BLaER1 treated with 17β-estradiol and CSF1 and Interleukin-3, amounts not matched to agents 10 nM and 100 nM (cell line): ENCODE measurements at regions not wholly inside any gene's neighbourhood (a gene's known extent, or its start where the extent isn't known, plus 50 kb on each side); places are given as distances from the start of the nearest gene placed in this dataset.

Experiments
- H3K27ac ChIP-seq, 11 experiments: shearing (Covaris generic); formaldehyde crosslinking; 2 replicates each; pipeline ENCODE4 v1.8.1; 2022
- H3K27me3 ChIP-seq, 11 experiments: shearing (Covaris generic); formaldehyde crosslinking; 2 replicates each; pipeline ENCODE4 v1.8.1; 2022
- H3K36me3 ChIP-seq, 11 experiments: shearing (Covaris generic); formaldehyde crosslinking; 2 replicates each; pipeline ENCODE4 v1.8.1; 2022
- H3K4me1 ChIP-seq, 10 experiments: shearing (Covaris generic); formaldehyde crosslinking; 2 replicates each; pipeline ENCODE4 v1.8.1; 2022
- H3K4me2 ChIP-seq, 11 experiments: shearing (Covaris generic); formaldehyde crosslinking; 2 replicates each; pipeline ENCODE4 v1.8.1; 2022
- H3K4me3 ChIP-seq, 10 experiments: shearing (Covaris generic); formaldehyde crosslinking; 2 replicates each; pipeline ENCODE4 v1.8.1; 2022
- H3K9ac ChIP-seq, 11 experiments: shearing (Covaris generic); formaldehyde crosslinking; 2 replicates each; pipeline ENCODE4 v1.8.1; 2022
- H3K9me3 ChIP-seq, 11 experiments: shearing (Covaris generic); formaldehyde crosslinking; replicated peaks in 1 of 11; 2 replicates each; pipeline ENCODE4 v1.8.1; 2022
- H4K20me1 ChIP-seq, 11 experiments: shearing (Covaris generic); formaldehyde crosslinking; 2 replicates each; pipeline ENCODE4 v1.8.1; 2022
- Cebpa-rat ChIP-seq, 11 experiments: shearing (Covaris generic); IDR thresholded peaks; 2 replicates each; pipeline ENCODE4 v1.8.1; 2022

GRCh38 chr15:62927836-62928235 is 114.7 kb upstream of the TPM1 start:
- Histone ChIP-seq H3K9me3 (no peaks in the 10 kb centered on the region), H3K4me3 (no peak overlapping the region), H3K36me3 (no peaks in the 10 kb centered on the region), H3K4me1 (peaks cover 0 to 47% (median 3%) of the 10 kb centered on the region in 10 experiments; a peak in 8 of 20 replicates), H4K20me1 (no peaks in the 10 kb centered on the region), H3K4me2 (peak overlapping the region in 2 of 11 experiments; percentile 25 to 34; a peak in 2 of 22 replicates), H3K27ac (no peak overlapping the region), H3K9ac (no peak overlapping the region), H3K27me3 (no peaks in the 10 kb centered on the region)
- TF ChIP-seq Cebpa-rat (IDR thresholded peaks at IDR 0.05), result no peak

GRCh38 chr15:62928242-62928999 is 114.1 kb upstream of the TPM1 start:
- no peaks in the 10 kb centered on the region for H3K9me3 ChIP-seq
- H3K4me2 ChIP-seq, result peak overlapping the region in 3 of 11 experiments; percentile 25 to 49 (median 34); a peak in 6 of 22 replicates
- no peaks in the 10 kb centered on the region for H4K20me1 ChIP-seq
- H3K9ac ChIP-seq, result 0 out of 22 replicates have a peak overlapping the region, but pooled peaks of 1 of the 11 experiments have one; percentile 11
- no peaks in the 10 kb centered on the region for H3K27me3 ChIP-seq
- peak overlapping the region in 1 of 11 experiments; percentile 20; a peak in 1 of 22 replicates for H3K27ac ChIP-seq
- no peaks in the 10 kb centered on the region for H3K36me3 ChIP-seq
- no peak overlapping the region for H3K4me3 ChIP-seq
- no peak for TF ChIP-seq Cebpa-rat (IDR thresholded peaks at IDR 0.05)
- peaks cover 0 to 53% (median 3%) of the 10 kb centered on the region in 10 experiments; a peak in 8 of 20 replicates for H3K4me1 ChIP-seq

GRCh38 chr15:62929000-62929357 is 113.6 kb upstream of the TPM1 start:
- no peak overlapping the region for H3K4me3 ChIP-seq
- peak overlapping the region in 1 of 11 experiments; percentile 20; a peak in 1 of 22 replicates for H3K27ac ChIP-seq
- peak overlapping the region in 3 of 11 experiments; percentile 25 to 49 (median 34); a peak in 5 of 22 replicates for H3K4me2 ChIP-seq
- H3K36me3 ChIP-seq, result no peaks in the 10 kb centered on the region
- TF ChIP-seq Cebpa-rat (IDR thresholded peaks at IDR 0.05), result no peak
- H3K9ac ChIP-seq, result 0 out of 22 replicates have a peak overlapping the region, but pooled peaks of 1 of the 11 experiments have one; percentile 11
- H3K9me3 ChIP-seq, result no peaks in the 10 kb centered on the region
- no peaks in the 10 kb centered on the region for H4K20me1 ChIP-seq
- no peaks in the 10 kb centered on the region for H3K27me3 ChIP-seq
- peaks cover 0 to 58% (median 3%) of the 10 kb centered on the region in 10 experiments; a peak in 8 of 20 replicates for H3K4me1 ChIP-seq

- H3K4me2 ChIP-seq, result peak overlapping the region in 4 of 11 experiments; percentile 46 to 74 (median 62); a peak in 8 of 22 replicates
- H3K27me3 ChIP-seq, result no peaks in the 10 kb centered on the region
- TF ChIP-seq Cebpa-rat (IDR thresholded peaks at IDR 0.05), result no peak
- no peaks in the 10 kb centered on the region for H4K20me1 ChIP-seq
- no peak overlapping the region for H3K4me3 ChIP-seq
- H3K27ac ChIP-seq, result peak overlapping the region in 5 of 11 experiments; percentile 4 to 72 (median 59); a peak in 9 of 22 replicates
- H3K36me3 ChIP-seq, result no peaks in the 10 kb centered on the region
- 0 out of 22 replicates have a peak overlapping the region, but pooled peaks of 1 of the 11 experiments have one; percentile 20 for H3K9ac ChIP-seq
- H3K4me1 ChIP-seq, result peaks cover 0 to 80% (median 3%) of the 10 kb centered on the region in 10 experiments; a peak in 8 of 20 replicates
- H3K9me3 ChIP-seq, result no peaks in the 10 kb centered on the region
These were observed 110.9 kb upstream of the TPM1 start for GRCh38 chr15:62931650-62932049.

- Histone ChIP-seq H3K4me2 (peak overlapping the region in 5 of 11 experiments; percentile 24 to 74 (median 52); a peak in 9 of 22 replicates), H4K20me1 (no peaks in the 10 kb centered on the region), H3K4me1 (peaks cover 0 to 80% (median 3%) of the 10 kb centered on the region in 10 experiments; a peak in 8 of 20 replicates), H3K36me3 (no peaks in the 10 kb centered on the region), H3K27ac (peak overlapping the region in 5 of 11 experiments; percentile 4 to 72 (median 59); a peak in 8 of 22 replicates), H3K9me3 (no peaks in the 10 kb centered on the region), H3K9ac (no peak overlapping the region), H3K4me3 (no peak overlapping the region), H3K27me3 (no peaks in the 10 kb centered on the region)
- TF ChIP-seq Cebpa-rat (IDR thresholded peaks at IDR 0.05), result no peak
These were observed 110.1 kb upstream of the TPM1 start for GRCh38 chr15:62932436-62932835.

- Histone ChIP-seq H3K4me3 (no peak overlapping the region), H3K27me3 (no peaks in the 10 kb centered on the region), H3K4me1 (peaks cover 0 to 82% (median 3%) of the 10 kb centered on the region in 10 experiments; a peak in 8 of 20 replicates), H3K27ac (peak overlapping the region in 4 of 11 experiments; percentile 10 to 72 (median 64); a peak in 6 of 22 replicates), H3K4me2 (peak overlapping the region in 3 of 11 experiments; percentile 52 to 74 (median 72); a peak in 6 of 22 replicates), H3K9ac (no peak overlapping the region), H3K9me3 (no peaks in the 10 kb centered on the region), H4K20me1 (no peaks in the 10 kb centered on the region), H3K36me3 (no peaks in the 10 kb centered on the region)
- TF ChIP-seq Cebpa-rat (IDR thresholded peaks at IDR 0.05), result no peak
These were observed 109.2 kb upstream of the TPM1 start for GRCh38 chr15:62933386-62933785.

- TF ChIP-seq Cebpa-rat (IDR thresholded peaks at IDR 0.05), result no peak
- no peaks in the 10 kb centered on the region for H3K9me3 ChIP-seq
- H3K4me3 ChIP-seq, result no peak overlapping the region
- peak overlapping the region in 2 of 11 experiments; percentile 20 to 72; a peak in 2 of 22 replicates for H3K27ac ChIP-seq
- H3K36me3 ChIP-seq, result no peaks in the 10 kb centered on the region
- no peaks in the 10 kb centered on the region for H4K20me1 ChIP-seq
- no peaks in the 10 kb centered on the region for H3K27me3 ChIP-seq
- H3K9ac ChIP-seq, result no peak overlapping the region
- H3K4me1 ChIP-seq, result peaks cover 0 to 82% (median 3%) of the 10 kb centered on the region in 10 experiments; a peak in 8 of 20 replicates
- H3K4me2 ChIP-seq, result peak overlapping the region in 3 of 11 experiments; percentile 52 to 74 (median 72); a peak in 6 of 22 replicates
These were observed 108.1 kb upstream of the TPM1 start for GRCh38 chr15:62934236-62934971.

GRCh38 chr15:62935300-62936081 is 107.1 kb upstream of the TPM1 start:
- no peak for TF ChIP-seq Cebpa-rat (IDR thresholded peaks at IDR 0.05)
- no peaks in the 10 kb centered on the region for H3K36me3 ChIP-seq
- H3K9ac ChIP-seq, result no peak overlapping the region

More at GRCh38 chr15:62935300-62936081, 107.1 kb upstream of the TPM1 start:
- Histone ChIP-seq H3K4me1 (peaks cover 0 to 84% (median 8%) of the 10 kb centered on the region in 10 experiments; a peak in 12 of 20 replicates), H3K4me2 (peak overlapping the region in 3 of 11 experiments; percentile 24 to 63 (median 56); a peak in 5 of 22 replicates), H3K9me3 (no peaks in the 10 kb centered on the region), H3K27ac (peak overlapping the region in 2 of 11 experiments; percentile 38 to 60; a peak in 6 of 22 replicates), H3K4me3 (no peak overlapping the region), H3K27me3 (no peaks in the 10 kb centered on the region), H4K20me1 (no peaks in the 10 kb centered on the region; a peak in 1 of 22 replicates)
